ENCODE measurements at regions not wholly inside any gene's neighbourhood (a gene's known extent, or its start where the extent isn't known, plus 50 kb on each side); places are given as distances from the start of the nearest gene placed in this dataset.
"Not testable (repeated sequence)": the region's sequence is repeated elsewhere in the genome, so short reads cannot be mapped to it uniquely, and the experiment has no call there.

DNA sequence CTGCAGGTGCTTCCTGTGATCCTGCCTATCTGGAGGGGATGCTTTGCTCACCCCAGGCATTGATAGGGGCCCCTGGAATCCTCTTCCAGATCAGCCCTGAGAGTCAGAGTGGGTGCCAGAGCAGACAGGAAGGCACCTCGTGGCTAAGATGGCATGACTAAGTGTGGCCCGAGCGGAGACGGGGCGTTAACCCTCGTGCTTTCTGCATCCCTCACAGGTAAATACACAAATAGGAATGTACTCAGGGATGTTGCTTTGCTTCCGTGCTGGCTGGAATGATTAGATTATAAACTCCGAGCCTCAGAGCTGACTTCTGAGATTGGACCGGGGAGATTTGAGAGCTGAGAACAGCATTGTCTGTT lies 312.7 kb upstream of the B3GAT1 start:
- H3K27ac ChIP-seq (ENCODE audit: low read length), result no peak overlapping the region
- no peak overlapping the region for H3K4me3 ChIP-seq (ENCODE audit: low read length)
- peaks cover 13% of the 10 kb centered on the region for H3K4me1 ChIP-seq (ENCODE audit: control insufficient read depth, insufficient read depth, low read length)
- DNase-seq, result no peak
- WGBS (ENCODE audit: insufficient coverage, low lambda C conversion rate), result no CpG with 5 or more reads among the region's 9 CpGs
- H3K27me3 ChIP-seq (ENCODE audit: control insufficient read depth, insufficient read depth, low read length), result no peaks in the 10 kb centered on the region
- no peaks in the 10 kb centered on the region for H3K36me3 ChIP-seq (ENCODE audit: control insufficient read depth, insufficient read depth, low read length)
- no peaks in the 10 kb centered on the region for H3K9me3 ChIP-seq (ENCODE audit: control insufficient read depth, low read depth, low read length)

DNA sequence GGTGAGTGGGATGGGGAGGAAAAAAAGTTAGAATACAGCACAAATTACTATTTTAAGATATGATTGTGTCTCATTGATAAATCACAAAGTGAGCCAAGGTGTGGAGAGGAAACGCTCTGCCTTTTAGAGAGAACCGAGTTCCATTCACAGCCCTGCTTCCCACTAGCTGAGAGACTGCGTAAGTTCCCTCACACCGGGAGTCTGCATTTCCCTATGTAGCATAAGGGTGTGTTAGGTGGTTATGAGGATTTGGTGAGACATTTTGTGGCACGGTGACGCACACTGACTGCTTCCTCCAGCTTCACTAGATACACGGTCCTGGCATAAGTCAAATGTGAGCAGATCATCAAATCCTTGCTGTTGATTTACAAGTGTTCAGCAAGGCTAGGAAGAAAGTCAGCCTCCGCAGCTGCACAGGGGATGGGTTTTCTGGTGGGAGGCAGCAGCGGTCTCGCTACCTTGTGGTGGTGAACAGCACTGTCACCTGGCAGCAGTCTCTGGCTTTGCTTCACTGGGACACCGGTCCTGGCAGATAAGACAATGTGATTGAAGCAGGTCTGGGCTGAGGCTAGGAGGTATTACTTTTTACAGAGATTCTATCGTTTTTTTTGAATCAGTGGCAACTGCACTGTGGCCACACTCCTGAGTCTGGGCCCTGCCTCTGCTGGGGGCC lies 312.2 kb upstream of the B3GAT1 start:
- WGBS (ENCODE audit: insufficient coverage, low lambda C conversion rate), result no CpG with 5 or more reads among the region's 12 CpGs
- Histone ChIP-seq H3K36me3 (ENCODE audit: control insufficient read depth, insufficient read depth, low read length) (no peaks in the 10 kb centered on the region), H3K4me1 (ENCODE audit: control insufficient read depth, insufficient read depth, low read length) (peaks cover 8% of the 10 kb centered on the region)

DNA sequence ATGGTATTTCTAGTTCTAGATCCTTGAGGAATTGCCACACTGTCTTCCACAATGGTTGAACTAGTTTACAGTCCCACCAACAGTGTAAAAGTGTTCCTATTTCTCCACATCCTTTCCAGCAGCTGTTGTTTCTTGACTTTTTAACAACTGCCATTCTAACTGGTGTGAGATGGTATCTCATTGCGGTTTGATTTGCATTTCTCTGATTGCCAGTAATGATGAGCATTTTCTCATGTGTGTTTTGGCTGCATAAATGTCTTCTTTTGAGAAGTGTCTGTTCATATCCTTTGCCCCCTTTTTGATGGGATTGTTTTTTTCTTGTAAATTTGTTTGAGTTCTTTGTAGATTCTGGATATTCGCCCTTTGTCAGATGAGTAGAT lies 308.6 kb upstream of the B3GAT1 start:
- not testable (repeated sequence) for H3K36me3 ChIP-seq (ENCODE audit: control insufficient read depth, insufficient read depth, low read length); H3K4me3 ChIP-seq (ENCODE audit: low read length); H3K27ac ChIP-seq (ENCODE audit: low read length); H3K9me3 ChIP-seq (ENCODE audit: control insufficient read depth, low read depth, low read length); H3K27me3 ChIP-seq (ENCODE audit: control insufficient read depth, insufficient read depth, low read length); H3K4me1 ChIP-seq (ENCODE audit: control insufficient read depth, insufficient read depth, low read length); DNase-seq
- WGBS (ENCODE audit: insufficient coverage, low lambda C conversion rate), result no CpG with 5 or more reads among the region's 2 CpGs

More for the DNA sequence above, 312.2 kb upstream of the B3GAT1 start:
- Histone ChIP-seq H3K27ac (ENCODE audit: low read length) (no peak overlapping the region), H3K27me3 (ENCODE audit: control insufficient read depth, insufficient read depth, low read length) (no peaks in the 10 kb centered on the region), H3K9me3 (ENCODE audit: control insufficient read depth, low read depth, low read length) (no peaks in the 10 kb centered on the region), H3K4me3 (ENCODE audit: low read length) (no peak overlapping the region)
- no peak for DNase-seq

DNA sequence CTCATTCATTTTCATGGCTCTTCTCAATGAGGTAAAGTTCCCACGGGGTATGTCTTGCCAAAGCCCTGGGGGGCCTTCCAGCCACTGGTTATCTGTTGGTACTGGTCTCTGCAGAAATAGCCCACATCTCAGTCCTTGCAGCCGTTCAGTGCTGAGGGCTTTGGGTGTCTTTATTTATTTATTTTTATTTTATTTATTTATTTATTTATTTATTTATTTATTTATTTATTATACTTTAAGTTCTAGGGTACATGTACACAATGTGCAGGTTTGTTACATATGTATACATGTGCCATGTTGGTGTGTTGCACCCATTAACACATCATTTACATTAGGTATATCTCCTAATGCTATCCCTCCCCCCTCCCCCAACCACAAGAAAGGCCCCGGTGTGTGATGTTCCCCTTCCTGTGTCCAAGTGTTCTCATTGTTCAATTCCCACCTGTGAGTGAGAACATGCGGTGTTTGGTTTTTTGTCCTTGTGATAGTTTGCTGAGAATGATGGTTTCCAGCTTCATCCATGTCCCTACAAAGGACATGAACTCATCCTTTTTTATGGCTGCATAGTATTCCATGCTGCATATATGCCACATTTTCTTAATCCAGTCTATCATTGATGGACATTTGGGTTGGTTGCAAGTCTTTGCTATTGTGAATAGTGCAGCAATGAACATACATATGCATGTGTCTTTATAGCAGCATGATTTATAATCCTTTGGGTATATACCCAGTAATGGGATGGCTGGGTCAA lies 308.1 kb upstream of the B3GAT1 start:
- not testable (repeated sequence) for H3K27me3 ChIP-seq (ENCODE audit: control insufficient read depth, insufficient read depth, low read length); H3K4me1 ChIP-seq (ENCODE audit: control insufficient read depth, insufficient read depth, low read length); H3K9me3 ChIP-seq (ENCODE audit: control insufficient read depth, low read depth, low read length); DNase-seq; H3K4me3 ChIP-seq (ENCODE audit: low read length); H3K36me3 ChIP-seq (ENCODE audit: control insufficient read depth, insufficient read depth, low read length); H3K27ac ChIP-seq (ENCODE audit: low read length)
- 80% methylated on average over 1 of the region's 4 CpGs for WGBS (ENCODE audit: insufficient coverage, low lambda C conversion rate)

DNA sequence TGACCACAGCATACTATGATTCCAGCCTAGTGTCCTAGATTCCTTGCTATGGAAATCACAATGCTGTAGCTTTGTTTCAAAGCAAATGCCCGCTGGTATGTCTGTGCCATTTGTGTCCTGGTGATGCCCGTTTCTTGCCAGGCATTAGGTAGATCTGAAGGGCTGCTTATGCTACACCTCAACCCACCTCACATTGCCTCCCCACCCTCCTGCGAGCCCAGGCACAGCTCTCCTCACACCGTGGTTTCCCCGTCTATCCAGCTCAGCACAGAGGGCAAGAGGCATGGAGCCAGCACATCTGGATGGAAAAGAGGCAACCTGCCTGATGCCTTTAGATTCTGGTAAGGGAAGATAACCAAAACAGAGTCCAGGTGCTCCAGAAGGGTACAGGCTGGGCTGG lies 307.4 kb upstream of the B3GAT1 start:
- Histone ChIP-seq H3K4me1 (ENCODE audit: control insufficient read depth, insufficient read depth, low read length) (peaks cover 2% of the 10 kb centered on the region), H3K4me3 (ENCODE audit: low read length) (no peak overlapping the region), H3K27me3 (ENCODE audit: control insufficient read depth, insufficient read depth, low read length) (no peaks in the 10 kb centered on the region), H3K27ac (ENCODE audit: low read length) (no peak overlapping the region), H3K9me3 (ENCODE audit: control insufficient read depth, low read depth, low read length) (no peaks in the 10 kb centered on the region), H3K36me3 (ENCODE audit: control insufficient read depth, insufficient read depth, low read length) (no peaks in the 10 kb centered on the region)
- WGBS (ENCODE audit: insufficient coverage, low lambda C conversion rate), result no CpG with 5 or more reads among the region's 5 CpGs
- DNase-seq, result no peak

DNA sequence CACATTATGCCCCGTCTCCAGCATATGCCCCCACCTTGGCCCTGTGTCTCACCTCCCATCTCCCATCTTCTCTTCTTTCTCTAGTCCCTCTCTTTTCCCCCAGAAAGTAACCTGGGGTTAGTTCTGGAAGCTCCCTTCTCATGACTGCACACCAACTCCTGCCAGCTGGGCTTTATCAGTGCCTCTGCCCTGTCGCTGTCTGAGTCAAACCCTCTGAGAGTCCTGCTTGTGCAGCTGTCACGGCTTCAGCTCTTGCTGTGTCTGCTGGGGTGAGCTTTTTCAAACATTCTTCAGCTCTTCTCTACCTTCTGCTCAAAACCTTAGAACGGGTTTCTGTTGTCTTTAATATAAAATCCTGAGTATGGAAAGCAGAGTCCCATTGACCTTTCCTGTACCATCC lies 304.5 kb upstream of the B3GAT1 start:
- H3K4me3 ChIP-seq (ENCODE audit: low read length), result no peak overlapping the region
- H3K27ac ChIP-seq (ENCODE audit: low read length), result no peak overlapping the region
- H3K9me3 ChIP-seq (ENCODE audit: control insufficient read depth, low read depth, low read length), result peaks cover 5% of the 10 kb centered on the region
- no peaks in the 10 kb centered on the region for H3K27me3 ChIP-seq (ENCODE audit: control insufficient read depth, insufficient read depth, low read length)
- H3K36me3 ChIP-seq (ENCODE audit: control insufficient read depth, insufficient read depth, low read length), result no peaks in the 10 kb centered on the region
- DNase-seq, result no peak
- peaks cover 12% of the 10 kb centered on the region for H3K4me1 ChIP-seq (ENCODE audit: control insufficient read depth, insufficient read depth, low read length)
- 83% methylated on average over 1 of the region's 4 CpGs for WGBS (ENCODE audit: insufficient coverage, low lambda C conversion rate)

DNA sequence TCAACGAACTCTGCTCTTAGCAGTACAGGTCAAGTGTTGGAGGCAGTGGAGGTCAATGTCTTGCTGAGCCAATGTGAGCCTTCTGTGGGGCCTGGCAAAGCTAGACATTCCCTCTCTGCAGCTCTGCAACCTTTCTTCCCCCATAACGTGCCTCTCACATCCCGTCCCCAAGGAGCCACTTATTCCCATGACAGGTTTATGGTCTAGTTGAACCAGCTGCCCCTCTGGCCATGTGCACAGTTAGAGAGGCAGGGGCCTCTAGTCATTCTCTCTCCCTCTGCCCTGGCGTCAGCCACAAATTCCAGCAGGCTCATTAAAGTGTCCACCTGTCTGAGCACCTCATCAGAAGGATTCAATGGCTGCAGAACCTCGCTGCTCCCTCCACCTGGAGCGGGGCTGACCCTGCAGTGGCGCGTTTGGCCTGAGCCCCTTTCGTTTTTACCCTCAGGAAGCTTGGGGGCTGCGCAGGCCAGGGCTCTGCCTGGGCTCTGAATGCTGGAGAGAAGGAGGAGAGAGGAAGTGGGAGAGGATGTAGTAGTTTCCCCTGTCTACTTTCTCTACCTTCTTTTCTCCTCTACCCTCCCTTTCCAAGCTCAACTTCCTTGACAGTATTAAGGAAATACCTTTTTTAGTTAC lies 302.1 kb upstream of the B3GAT1 start:
- no CpG with 5 or more reads among the region's 10 CpGs for WGBS (ENCODE audit: insufficient coverage, low lambda C conversion rate)
- DNase-seq, result peak; percentile 38 to 63
- no peak overlapping the region for H3K4me3 ChIP-seq (ENCODE audit: low read length)

DNA sequence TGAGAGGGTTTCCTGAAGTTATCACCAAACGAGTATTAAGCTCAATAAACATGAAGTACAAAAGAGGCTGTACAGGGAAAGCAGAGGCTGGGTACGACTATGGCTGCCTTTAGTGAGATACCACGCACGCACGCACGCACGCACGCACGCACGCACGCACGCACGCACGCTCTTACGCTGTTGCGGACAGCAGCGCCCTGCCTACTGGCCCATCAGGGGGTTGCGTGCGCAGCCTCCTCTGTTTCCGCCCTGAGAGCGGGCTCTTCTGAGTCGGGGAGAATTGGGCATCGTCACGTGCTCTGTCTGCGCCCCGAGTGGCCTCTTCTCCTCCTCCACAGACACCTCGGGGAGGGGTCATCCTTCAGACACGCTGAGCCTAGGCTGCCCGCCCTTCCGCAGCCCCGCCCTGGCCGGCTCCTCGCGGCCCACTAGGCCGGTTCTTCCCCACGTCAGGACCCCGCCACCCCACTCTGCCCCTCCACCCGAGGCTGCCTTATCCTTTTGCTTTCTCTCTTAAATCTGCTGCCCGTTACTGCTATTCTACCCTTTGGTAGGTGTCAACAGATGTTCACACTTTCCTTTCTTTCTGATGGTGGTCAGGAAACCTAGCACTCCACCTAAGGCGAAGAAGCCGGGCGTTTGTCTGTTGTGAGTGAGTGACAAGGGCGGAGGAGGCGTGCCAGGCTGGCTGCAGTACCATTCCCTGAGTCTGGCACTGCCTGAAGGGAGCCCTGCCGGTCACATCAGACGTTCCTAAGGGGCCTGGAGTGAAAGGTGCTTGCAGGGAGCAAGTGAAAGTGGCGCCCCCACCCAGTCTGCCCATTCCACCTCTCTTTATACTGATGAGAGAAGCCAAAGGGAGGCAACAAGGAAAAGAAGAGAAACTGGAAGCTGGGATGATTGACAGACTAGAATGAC lies 300.4 kb upstream of the B3GAT1 start:
- DNase-seq, result no peak
- Histone ChIP-seq H3K27ac (ENCODE audit: low read length) (no peak overlapping the region), H3K36me3 (ENCODE audit: control insufficient read depth, insufficient read depth, low read length) (no peaks in the 10 kb centered on the region), H3K9me3 (ENCODE audit: control insufficient read depth, low read depth, low read length) (peaks cover 5% of the 10 kb centered on the region), H3K4me3 (ENCODE audit: low read length) (no peak overlapping the region), H3K27me3 (ENCODE audit: control insufficient read depth, insufficient read depth, low read length) (no peaks in the 10 kb centered on the region), H3K4me1 (ENCODE audit: control insufficient read depth, insufficient read depth, low read length) (peaks cover 12% of the 10 kb centered on the region)
- 70% methylated on average over 2 of the region's 47 CpGs for WGBS (ENCODE audit: insufficient coverage, low lambda C conversion rate)

More for the DNA sequence above, 302.1 kb upstream of the B3GAT1 start:
- Histone ChIP-seq H3K27ac (ENCODE audit: low read length) (peak overlapping the region; percentile 47), H3K9me3 (ENCODE audit: control insufficient read depth, low read depth, low read length) (peaks cover 5% of the 10 kb centered on the region), H3K27me3 (ENCODE audit: control insufficient read depth, insufficient read depth, low read length) (no peaks in the 10 kb centered on the region), H3K4me1 (ENCODE audit: control insufficient read depth, insufficient read depth, low read length) (peaks cover 12% of the 10 kb centered on the region), H3K36me3 (ENCODE audit: control insufficient read depth, insufficient read depth, low read length) (no peaks in the 10 kb centered on the region)

DNA sequence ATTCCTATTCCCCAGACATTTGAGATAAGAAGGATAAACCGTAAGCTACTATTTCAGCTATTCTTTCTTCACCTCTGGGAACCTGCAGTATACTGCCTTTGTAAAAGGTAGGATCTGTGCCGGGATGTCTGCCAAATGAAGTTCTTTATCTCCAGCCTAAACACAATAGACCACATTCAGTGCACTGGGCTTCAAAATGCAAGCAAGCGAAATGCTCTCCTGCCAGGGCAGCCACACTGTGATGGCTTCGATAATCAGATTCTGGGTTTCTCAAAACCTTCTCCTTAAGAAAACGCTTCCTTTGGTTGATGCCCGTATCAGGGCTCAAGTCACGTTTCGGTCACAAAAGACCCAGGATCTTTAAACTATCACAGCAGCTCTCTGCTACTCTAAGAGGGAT lies 299.5 kb upstream of the B3GAT1 start:
- Histone ChIP-seq H3K4me1 (ENCODE audit: control insufficient read depth, insufficient read depth, low read length) (peaks cover 12% of the 10 kb centered on the region), H3K9me3 (ENCODE audit: control insufficient read depth, low read depth, low read length) (peaks cover 5% of the 10 kb centered on the region), H3K4me3 (ENCODE audit: low read length) (no peak overlapping the region), H3K27ac (ENCODE audit: low read length) (no peak overlapping the region), H3K36me3 (ENCODE audit: control insufficient read depth, insufficient read depth, low read length) (no peaks in the 10 kb centered on the region), H3K27me3 (ENCODE audit: control insufficient read depth, insufficient read depth, low read length) (no peaks in the 10 kb centered on the region)
- DNase-seq, result no peak
- no CpG with 5 or more reads among the region's 8 CpGs for WGBS (ENCODE audit: insufficient coverage, low lambda C conversion rate)

DNA sequence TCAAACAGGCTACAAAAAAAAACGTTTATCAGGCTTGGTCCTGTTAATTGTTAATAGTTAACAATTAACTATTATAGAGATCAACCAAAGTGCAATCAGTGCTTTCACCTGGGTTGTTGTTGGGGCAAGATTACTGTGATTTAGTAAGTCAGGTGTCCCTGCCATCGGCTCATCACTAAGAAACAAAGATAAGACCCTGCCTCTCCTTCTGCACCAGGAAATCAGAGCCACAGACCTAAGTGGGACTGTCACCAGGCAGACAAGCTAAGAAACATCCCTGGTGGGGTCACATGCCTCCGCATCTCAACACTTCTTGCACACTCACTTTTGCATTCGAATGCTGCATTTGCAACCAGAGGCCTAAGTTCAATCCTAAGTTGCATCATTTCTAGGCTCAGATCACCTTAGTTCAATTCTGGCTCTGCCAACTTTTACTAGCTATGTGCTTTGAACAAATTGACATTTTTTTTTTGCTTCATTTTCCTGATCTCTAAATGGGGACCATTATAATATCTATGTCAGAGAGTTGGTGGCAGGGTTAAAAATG lies 298.9 kb upstream of the B3GAT1 start:
- Histone ChIP-seq H3K36me3 (ENCODE audit: control insufficient read depth, insufficient read depth, low read length) (no peaks in the 10 kb centered on the region), H3K4me1 (ENCODE audit: control insufficient read depth, insufficient read depth, low read length) (peaks cover 12% of the 10 kb centered on the region), H3K27ac (ENCODE audit: low read length) (peak overlapping the region; percentile 32), H3K4me3 (ENCODE audit: low read length) (no peak overlapping the region), H3K9me3 (ENCODE audit: control insufficient read depth, low read depth, low read length) (peaks cover 5% of the 10 kb centered on the region), H3K27me3 (ENCODE audit: control insufficient read depth, insufficient read depth, low read length) (no peaks in the 10 kb centered on the region)
- WGBS (ENCODE audit: insufficient coverage, low lambda C conversion rate), result no CpG with 5 or more reads among the region's 4 CpGs
- peak; percentile 78 to 87 for DNase-seq

Measured in large intestine (tissue), 3 donors.